Uterus (tissue), 2 donors: ENCODE measurements at regions not wholly inside any gene's neighbourhood (a gene's known extent, or its start where the extent isn't known, plus 50 kb on each side); places are given as distances from the start of the nearest gene placed in this dataset.
"Not testable (repeated sequence)": the region's sequence is repeated elsewhere in the genome, so short reads cannot be mapped to it uniquely, and the experiment has no call there.

ENCODE experiments used
- CTCF ChIP-seq, 4 experiments: fragments of 200-600 bp in 2 of 4; fragments of 450-650 bp in 2 of 4; sonication (generic) in 2 of 4; IDR thresholded peaks; one replicate each; pipeline ENCODE4 v1.5.1; 2016 to 2019; ENCODE audit warnings: antibody characterized with exemption in 4 of 4, mild to moderate bottlenecking in 2 of 4, moderate library complexity in 1 of 4
- POLR2A ChIP-seq, 2 donors: fragments of 450-650 bp; IDR thresholded peaks; one replicate each; pipeline ENCODE4 v1.6.1; 2016; ENCODE audit warnings: antibody characterized with exemption in 2 of 2, mild to moderate bottlenecking in 1 of 2, moderate library complexity in 1 of 2

- TF ChIP-seq CTCF, POLR2A (IDR thresholded peaks at IDR 0.05): not testable (repeated sequence)
Measured at GRCh38 chr2:223298329-223298728, 246.3 kb downstream of the KCNE4 start.
